ENCODE measurements at regions not wholly inside any gene's neighbourhood (a gene's known extent, or its start where the extent isn't known, plus 50 kb on each side); places are given as distances from the start of the nearest gene placed in this dataset.

GRCh38 chr1:113303267-113303666 lies 87.0 kb upstream of the MAGI3 start:
- no peak for TF ChIP-seq CTCF (IDR thresholded peaks at IDR 0.05)
- no peak for TF ChIP-seq POLR2A (IDR thresholded peaks at IDR 0.05)

Measured in body of pancreas (tissue), 4 donors.